Heart right ventricle (tissue), 16 donors: ENCODE measurements at regions not wholly inside any gene's neighbourhood (a gene's known extent, or its start where the extent isn't known, plus 50 kb on each side); places are given as distances from the start of the nearest gene placed in this dataset.

ENCODE experiments used
- ATAC-seq, 8 donors: fragments of 200-7000 bp; cut with Tn5 transposase; one replicate each; pipeline ENCODE4 v1.9.1; 2020; ENCODE audit warnings: mild to moderate bottlenecking in 8 of 8, moderate library complexity in 8 of 8, moderate number of reproducible peaks in 1 of 8
- DNase-seq, 2 donors: peaks; one replicate each; pipeline ENCODE4 v3.0.0-alpha.2; 2020
- H3K27ac ChIP-seq, 10 donors: fragments of 200-600 bp; sonication (generic) in 2 of 10; one replicate each; pipeline versions ENCODE4 v1.5.0 to v1.8.0; 2020 to 2022; ENCODE audit warnings: mild to moderate bottlenecking in 3 of 10
- H3K27me3 ChIP-seq, 7 donors: fragments of 200-600 bp; one replicate each; pipeline ENCODE4 v1.8.0; 2021 to 2022; ENCODE audit warnings: mild to moderate bottlenecking in 2 of 7
- H3K36me3 ChIP-seq, 9 donors: fragments of 200-600 bp; sonication (generic) in 1 of 9; one replicate each; pipeline versions ENCODE4 v1.5.0 to v1.8.0; 2020 to 2022; ENCODE audit warnings: mild to moderate bottlenecking in 2 of 9
- H3K4me1 ChIP-seq, 9 donors: fragments of 200-600 bp; sonication (generic) in 1 of 9; one replicate each; pipeline versions ENCODE4 v1.5.0 to v1.8.0; 2020 to 2022; ENCODE audit warnings: mild to moderate bottlenecking in 4 of 9
- H3K4me3 ChIP-seq, 10 donors: fragments of 200-600 bp; sonication (generic) in 2 of 10; one replicate each; pipeline versions ENCODE4 v1.5.0 to v1.8.0; 2020 to 2022; ENCODE audit warnings: mild to moderate bottlenecking in 7 of 10, moderate library complexity in 2 of 10
- H3K9me3 ChIP-seq, 11 donors: fragments of 200-600 bp in 10 of 11; sonication (generic) in 2 of 11; one replicate each; pipeline versions ENCODE4 v1.5.0 to v1.8.0; 2013 to 2022; ENCODE audit warnings: mild to moderate bottlenecking in 2 of 11, control low read depth in 1 of 11, moderate library complexity in 1 of 11
- CTCF ChIP-seq, 9 donors: fragments of 200-600 bp; sonication (generic) in 2 of 9; IDR thresholded peaks; one replicate each; pipeline versions ENCODE4 v1.5.0 to v1.8.0; 2021 to 2022; ENCODE audit warnings: antibody characterized with exemption in 9 of 9, mild to moderate bottlenecking in 5 of 9, moderate library complexity in 1 of 9
- WGBS, 2 donors: extraction: QIAGEN DNeasy Blood & Tissue Kit; methylation state at CpG; one replicate each; pipeline ENCODE4 v1.1.7; 2013; ENCODE audit warnings: inconsistent platforms in 1 of 2; 5-methylcytosine and 5-hydroxymethylcytosine counted together
- intact Hi-C, 10 donors: fragments of 100-400 bp; cut with DNase I; formaldehyde crosslinking; loops; one replicate each; pipeline versions ENCODE4 v1.11.1 to v1.14.2; 2022
- donor health status: Arrhythmogenic right ventricular cardiomyopathy.
- donor health status: ischemic (EF 13 %, LVEDD 7.1; RV severe dilation, severe dysfunction).
- donor health status: healthy with polysubstance abuse.
- donor health status: DM: no; HTN: yes; CAD: no.
- donor health status: DM: no; HTN: no; CAD: no.
- donor health status: ischemic (EF 25% LVEDD 6.9; RV normal size, moderate dysfunction).
- donor health status: ischemic (EF 25% LVEDD 5.7; RV mildly dilated, moderate dysfunction).
- donor health status: healthy.
- donor health status: DM: yes; HTN: yes; CAD: no.
- donor health status: Ischemic cardiomyopathy.
- donor health status: ischemic (EF 35%, LVEDD 5.7; RV mildly dilated, moderate dysfunction).
- donor health status: nonischemic (EF 11% LVEDD 7.7; RV severe dilation, severe dysfunction).
- donor health status: DM: yes; HTN: yes; CAD: no.
- donor health status: PGD.
- donor health status: ischemic (EF 29% LVEDD 5.4; RV normal size, mild dysfunction).
- donor health status: nonischemic (EF 23%, LVEDD 6.1; RV moderate dilation, normal function).

DNA sequence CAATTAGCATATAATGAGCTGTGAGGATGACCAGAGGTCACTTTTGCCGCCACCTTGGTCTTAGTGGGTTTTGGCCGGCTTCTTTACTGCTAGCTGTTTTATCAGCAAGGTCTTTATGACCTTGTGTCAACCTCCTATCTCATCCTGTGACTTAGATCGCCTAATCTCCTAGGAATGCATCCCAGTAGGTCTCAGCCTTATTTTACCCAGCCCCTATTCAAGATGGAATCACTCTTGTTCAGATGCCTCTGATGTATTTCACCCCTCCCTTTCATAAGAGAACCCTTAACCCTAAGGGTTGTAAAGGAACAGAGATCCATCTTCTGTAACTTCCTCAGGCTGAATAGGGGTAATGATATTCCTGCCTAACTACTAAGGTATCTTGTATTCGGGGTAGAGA is 58.9 kb upstream of the PALMD start:
- intact Hi-C loops, result no loop called here
- Histone ChIP-seq H3K36me3 (no peaks in the 10 kb centered on the region), H3K27ac (no peak overlapping the region), H3K9me3 (no peaks in the 10 kb centered on the region), H3K4me1 (peaks cover 5 to 22% (median 16%) of the 10 kb centered on the region in 9 donors), H3K4me3 (no peak overlapping the region), H3K27me3 (no peaks in the 10 kb centered on the region)
- DNase-seq (no peak), ATAC-seq (no peak)
- 79 to 82% methylated on average over 4 of the region's 4 CpGs for WGBS, 2 donors
- no peak for TF ChIP-seq CTCF (IDR thresholded peaks at IDR 0.05)

- H3K27me3 ChIP-seq, result no peaks in the 10 kb centered on the region
- no peaks in the 10 kb centered on the region for H3K36me3 ChIP-seq
- no peaks in the 10 kb centered on the region for H3K9me3 ChIP-seq
- H3K27ac ChIP-seq, result no peak overlapping the region
- intact Hi-C loops, result no loop called here
- H3K4me3 ChIP-seq, result no peak overlapping the region
- WGBS, 2 donors, result 87 to 89% methylated on average over 4 of the region's 4 CpGs
- no peak for DNase-seq
- peaks cover 5 to 30% (median 16%) of the 10 kb centered on the region in 9 donors for H3K4me1 ChIP-seq
- ATAC-seq, result peak in 1 of 8 donors; percentile 19
- TF ChIP-seq CTCF (IDR thresholded peaks at IDR 0.05), result no peak
These were observed 56.7 kb upstream of the PALMD start for GRCh38 chr1:99589186-99589636.

DNA sequence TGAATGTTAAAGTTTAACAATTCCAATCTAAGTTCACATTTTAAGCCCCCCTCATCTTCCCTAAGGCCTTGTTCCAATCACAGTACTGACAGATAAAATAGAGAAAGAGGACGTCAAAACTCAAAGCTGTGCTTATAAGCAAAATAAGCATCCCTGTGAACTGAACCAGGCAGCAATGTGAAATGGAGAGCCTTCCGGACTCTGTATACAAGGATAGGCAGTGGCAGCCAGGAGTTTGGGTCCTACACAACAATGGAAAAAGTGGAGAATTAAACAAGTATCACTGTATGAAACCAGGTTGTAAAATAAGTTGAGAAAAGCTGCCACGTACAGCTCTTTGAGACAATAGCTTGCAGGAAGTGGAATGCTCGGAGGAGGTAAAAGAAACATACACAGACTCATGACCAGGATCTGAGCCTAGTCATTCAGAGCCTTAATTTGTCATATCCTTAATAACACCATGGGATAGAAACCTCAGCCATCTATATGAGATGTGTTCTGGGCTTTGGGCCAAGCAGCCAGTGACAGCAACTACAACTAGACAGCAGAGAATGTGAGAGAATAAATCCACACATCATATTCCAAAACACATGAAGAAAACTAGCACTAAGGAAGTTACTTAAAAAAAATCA is 55.2 kb upstream of the PALMD start:
- DNase-seq (peak; percentile 22 to 62), ATAC-seq (peak; percentile 16 to 93 (median 81))
- no peaks in the 10 kb centered on the region for H3K36me3 ChIP-seq
- no peaks in the 10 kb centered on the region for H3K27me3 ChIP-seq
- intact Hi-C loops, result loop anchor here in 5 of 10 donors (5.0 to 10.0 kb wide), 6 partner anchors 43 to 104 kb away; partner anchors contain the start of gene PALMD (in 2 of the 5)
- TF ChIP-seq CTCF (IDR thresholded peaks at IDR 0.05), result no peak
- peaks cover 5 to 39% (median 16%) of the 10 kb centered on the region in 9 donors for H3K4me1 ChIP-seq
- 31 to 36% methylated on average over 4 of the region's 4 CpGs for WGBS, 2 donors
- peak overlapping the region in 8 of 10 donors; percentile 41 to 72 (median 54) for H3K27ac ChIP-seq
- H3K4me3 ChIP-seq, result no peak overlapping the region
- no peaks in the 10 kb centered on the region for H3K9me3 ChIP-seq

DNA sequence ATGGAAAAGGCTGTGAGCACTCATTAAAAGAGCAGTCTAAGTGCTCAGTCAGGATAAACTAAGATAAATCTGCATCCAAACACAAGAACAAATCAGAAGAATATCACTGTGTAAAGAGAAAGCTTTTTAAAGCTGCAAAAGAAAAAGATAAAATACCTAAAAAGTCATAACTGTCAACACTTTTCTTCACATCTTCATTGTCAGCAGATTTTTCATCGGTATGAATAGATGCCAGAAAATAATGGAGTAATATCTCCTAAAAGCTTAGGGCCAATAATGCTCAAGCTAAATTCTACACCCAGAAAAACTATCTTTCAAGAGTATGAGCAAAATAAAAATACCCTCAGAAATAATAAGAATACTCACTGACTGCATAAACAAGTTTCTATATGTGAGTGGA is 54.0 kb upstream of the PALMD start:
- ATAC-seq, result no peak

More for the DNA sequence above, 54.0 kb upstream of the PALMD start:
- H3K9me3 ChIP-seq, result no peaks in the 10 kb centered on the region
- intact Hi-C loops, result loop anchor here in 5 of 10 donors (5.0 to 10.0 kb wide), 6 partner anchors 45 to 103 kb away; partner anchors contain the start of gene PALMD (in 2 of the 5)
- TF ChIP-seq CTCF (IDR thresholded peaks at IDR 0.05), result no peak
- H3K27ac ChIP-seq, result peak overlapping the region in 1 of 10 donors; percentile 0
- DNase-seq, result no peak
- peaks cover 5 to 39% (median 16%) of the 10 kb centered on the region in 9 donors for H3K4me1 ChIP-seq
- 41 to 45% methylated on average over 1 of the region's 1 CpG for WGBS, 2 donors
- H3K27me3 ChIP-seq, result no peaks in the 10 kb centered on the region
- H3K4me3 ChIP-seq, result no peak overlapping the region
- no peaks in the 10 kb centered on the region for H3K36me3 ChIP-seq
